AG04449 (cell line): ENCODE measurements at regions not wholly inside any gene's neighbourhood (a gene's known extent, or its start where the extent isn't known, plus 50 kb on each side); places are given as distances from the start of the nearest gene placed in this dataset.

ENCODE experiments used
- CTCF ChIA-PET: fragments of 350-600 bp; formaldehyde crosslinking; extraction: SDS; loops from one replicate; lab custom pipeline; 2021; ENCODE audit warnings: antibody characterized with exemption; lab: Yijun Ruan, JAX
- POLR2A ChIA-PET: fragments of 400-600, 350-600 bp; formaldehyde crosslinking; extraction: SDS; loops from one replicate; lab custom pipeline; 2020; ENCODE audit warnings: antibody characterized with exemption, inconsistent platforms; lab: Yijun Ruan, JAX
- DNase-seq: peaks from one replicate; pipeline ENCODE4 v3.0.0-alpha.2; 2010; ENCODE audit warnings: low read depth, low spot score
- H3K4me3 ChIP-seq: 2 replicates; pipeline ENCODE4 v1.5.1; 2011; ENCODE audit warnings: low read depth, mild to moderate bottlenecking, control low read depth, low read length
- CTCF ChIP-seq: IDR thresholded peaks from one replicate; pipeline ENCODE4 v1.5.1; 2011; ENCODE audit warnings: mild to moderate bottlenecking, moderate library complexity, low read length, control low read depth, inconsistent platforms; ENCODE audit not compliant: insufficient read depth; ENCODE audit errors: missing control alignments

DNA sequence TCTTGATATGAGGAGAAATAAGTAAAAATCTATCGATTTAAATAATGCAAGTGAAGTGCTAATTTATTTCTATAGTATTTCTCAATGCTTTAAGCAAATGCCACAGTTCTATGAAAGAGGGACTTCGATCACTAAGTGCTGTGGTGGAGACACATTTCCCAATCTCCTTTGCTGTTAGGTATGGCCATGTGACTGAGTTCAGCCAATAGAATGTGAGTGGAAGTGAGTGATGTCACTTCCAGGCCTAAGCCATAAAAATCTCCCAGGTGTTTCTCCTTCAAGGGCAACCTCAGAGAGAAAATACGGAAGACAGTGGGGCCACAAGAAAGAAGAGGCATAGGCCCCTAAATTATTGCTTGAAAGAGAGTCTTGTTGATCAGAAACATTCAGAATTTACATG lies 100.3 kb upstream of the ANKH start:
- DNase-seq: no peak

GRCh38 chr5:14968796-14969195 lies 97.2 kb upstream of the ANKH start:
- H3K4me3 ChIP-seq: no peak overlapping the region
- no peak for DNase-seq
- TF ChIP-seq CTCF: no peak
- POLR2A ChIA-PET: no interaction called here
- CTCF ChIA-PET: interaction anchor here (1.2 to 2.6 kb wide), 3 partner anchors 10 to 242 kb away, joined by 3 to 10 read pairs (median 4); no protein-coding TSS in a partner anchor

More for the DNA sequence above, 100.3 kb upstream of the ANKH start:
- TF ChIP-seq CTCF: no peak
- POLR2A ChIA-PET: no interaction called here
- no peak overlapping the region for H3K4me3 ChIP-seq
- CTCF ChIA-PET: no interaction called here

DNA sequence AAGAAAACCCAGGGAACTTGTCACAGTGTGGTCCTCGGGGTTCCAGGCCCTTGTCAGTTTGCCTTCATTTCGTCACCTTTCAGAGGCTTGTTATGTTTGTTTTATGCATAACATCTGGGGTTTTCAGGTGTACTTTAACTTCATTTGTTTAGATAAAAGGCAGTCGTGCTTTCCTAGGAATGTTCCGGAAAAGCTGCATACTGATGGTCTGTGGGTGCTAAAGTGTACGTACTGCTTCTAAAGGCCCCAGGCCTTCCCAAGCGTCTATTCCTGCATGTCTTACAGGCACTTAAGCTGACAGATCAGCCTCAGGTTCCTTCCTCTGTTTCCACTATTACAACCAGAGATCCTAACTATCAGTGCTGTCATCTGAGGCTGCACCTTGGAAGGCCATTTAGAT lies 95.6 kb upstream of the ANKH start:
- POLR2A ChIA-PET: no interaction called here
- H3K4me3 ChIP-seq: no peak overlapping the region
- DNase-seq: no peak
- TF ChIP-seq CTCF: no peak
- CTCF ChIA-PET: interaction anchor here (1.0 to 2.6 kb wide), 2 partner anchors 10 to 240 kb away, joined by 3 to 10 read pairs; no protein-coding TSS in a partner anchor

- no peak overlapping the region for H3K4me3 ChIP-seq
- no peak for DNase-seq
- CTCF ChIA-PET: interaction anchor here (0.8 to 1.3 kb wide), 3 partner anchors 9 to 38 kb away, joined by 3 to 4 read pairs (median 4); no protein-coding TSS in a partner anchor
- POLR2A ChIA-PET: no interaction called here
- TF ChIP-seq CTCF: no peak
Observed at GRCh38 chr5:14965815-14966214, 94.2 kb upstream of the ANKH start.

DNA sequence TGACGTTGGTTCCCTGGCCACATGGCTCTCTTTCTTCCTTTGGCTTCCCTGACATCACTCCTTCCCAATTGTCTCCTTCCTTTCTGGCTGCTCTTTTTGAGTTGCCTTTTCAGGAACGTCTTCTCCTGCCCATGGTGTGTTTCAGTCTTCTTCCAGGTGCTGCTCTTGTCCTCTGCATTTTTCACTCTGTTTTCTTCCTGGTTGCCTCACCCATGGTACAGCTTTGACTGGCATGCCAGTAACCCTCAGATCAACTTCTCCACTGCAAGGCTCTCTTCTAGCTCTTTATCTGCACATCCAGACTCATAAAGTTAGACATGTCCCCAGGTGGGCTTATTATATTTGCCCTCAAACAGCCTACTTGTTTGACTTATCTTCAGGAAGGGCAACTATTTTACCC lies 91.0 kb upstream of the ANKH start:
- TF ChIP-seq CTCF: no peak
- DNase-seq: no peak
- ChIA-PET CTCF (interaction anchor here (1.0 to 1.6 kb wide), 3 partner anchors 13 to 236 kb away, joined by 3 to 4 read pairs (median 4); no protein-coding TSS in a partner anchor), POLR2A (no interaction called here)
- no peak overlapping the region for H3K4me3 ChIP-seq

DNA sequence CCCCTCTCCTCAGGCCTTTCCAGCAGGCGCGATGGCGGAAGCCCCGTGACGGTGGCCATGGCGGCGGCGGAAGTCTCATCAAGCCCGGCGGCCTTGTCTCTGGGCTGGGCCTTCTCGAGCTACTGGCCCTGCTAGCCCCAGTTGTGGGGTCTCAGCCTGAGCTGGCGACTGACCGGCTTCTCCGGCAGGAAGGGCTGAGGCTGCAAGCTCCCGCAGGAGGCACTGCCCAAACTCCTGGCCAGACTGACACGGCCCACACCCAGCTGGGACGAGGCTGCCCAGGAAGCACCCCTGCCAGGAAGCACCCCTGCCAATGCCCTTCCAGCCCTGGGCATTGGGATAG lies 88.5 kb upstream of the ANKH start:
- no peak for DNase-seq
- ChIA-PET POLR2A (no interaction called here), CTCF (no interaction called here)
- H3K4me3 ChIP-seq: no peak overlapping the region
- TF ChIP-seq CTCF: no peak
